ENCODE measurements at regions not wholly inside any gene's neighbourhood (a gene's known extent, or its start where the extent isn't known, plus 50 kb on each side); places are given as distances from the start of the nearest gene placed in this dataset.

GRCh38 chr7:138169441-138169851, 93.2 kb downstream of the AKR1D1 start:
- Histone ChIP-seq H3K4me2 (replicated peaks; ENCODE audit: low read depth, low read length, poor library complexity, severe bottlenecking) (no peak overlapping the region), H3K4me3 (ENCODE audit: control extremely low read depth in 1 of 5, extremely low read depth in 1 of 5, insufficient read depth in 1 of 5, low read depth in 2 of 5, low read length in 4 of 5) (no peak overlapping the region), H3K27ac (ENCODE audit: low read length in 2 of 2) (no peak overlapping the region), H3K36me3 (replicated peaks in 1 of 2; ENCODE audit: control extremely low read depth in 1 of 2, control insufficient read depth in 1 of 2, extremely low read depth in 1 of 2, insufficient read depth in 2 of 2, low read length in 1 of 2) (no peaks in the 10 kb centered on the region), H3K79me2 (ENCODE audit: control insufficient read depth, insufficient read depth, low read length) (no peaks in the 10 kb centered on the region), H3K4me1 (ENCODE audit: control insufficient read depth in 2 of 2, insufficient read depth in 2 of 2, low read length in 2 of 2) (no peaks in the 10 kb centered on the region), H3K9me3 (ENCODE audit: control extremely low read depth in 1 of 3, control insufficient read depth in 2 of 3, insufficient read depth in 1 of 3, low read length in 2 of 3) (peaks cover 0 to 19% (median 9%) of the 10 kb centered on the region in 3 donors), H3K27me3 (replicated peaks in 1 of 4; ENCODE audit: control extremely low read depth in 1 of 4, control insufficient read depth in 3 of 4, insufficient read depth in 4 of 4, low read length in 3 of 4) (peaks cover 0 to 3% (median 0%) of the 10 kb centered on the region in 4 experiments), H3K9ac (ENCODE audit: low read length) (no peak overlapping the region), H2AFZ (ENCODE audit: insufficient read depth, low read depth, low read length, poor library complexity, severe bottlenecking) (no peak overlapping the region), H4K20me1 (ENCODE audit: control insufficient read depth, insufficient read depth, low read length, poor library complexity, severe bottlenecking) (no peaks in the 10 kb centered on the region)
- WGBS (ENCODE audit: insufficient coverage), result no CpG with 5 or more reads among the region's 3 CpGs
- Mint-ChIP-seq H3K27ac (no peak overlapping the region), H3K4me1 (no peaks in the 10 kb centered on the region), H3K4me3 (no peak overlapping the region), H3K9me3 (ENCODE audit: insufficient read depth) (peaks cover 8% of the 10 kb centered on the region), H3K27me3 (peaks cover 11% of the 10 kb centered on the region)
- ATAC-seq (ENCODE audit: low read depth) (no peak), DNase-seq (no peak)
- intact Hi-C loops (cut with micrococcal nuclease), result no loop called here
- ChIA-PET POLR2A (no interaction called here), CTCF (no interaction called here)
- TF ChIP-seq EZH2 (IDR thresholded peaks at IDR 0.05; ENCODE audit: borderline replicate concordance, insufficient read depth, low read depth, low read length, poor library complexity, severe bottlenecking) (no peak), CTCF (IDR thresholded peaks at IDR 0.05) (no peak)

GRCh38 chr7:138170298-138170697, 94.0 kb downstream of the AKR1D1 start:
- Mint-ChIP-seq H3K4me3 (no peak overlapping the region), H3K9me3 (ENCODE audit: insufficient read depth) (peaks cover 5% of the 10 kb centered on the region), H3K27me3 (peaks cover 13% of the 10 kb centered on the region), H3K4me1 (no peaks in the 10 kb centered on the region), H3K27ac (no peak overlapping the region)
- no peaks in the 10 kb centered on the region for H3K79me2 ChIP-seq (ENCODE audit: control insufficient read depth, insufficient read depth, low read length)
- H3K36me3 ChIP-seq (replicated peaks in 1 of 2; ENCODE audit: control extremely low read depth in 1 of 2, control insufficient read depth in 1 of 2, extremely low read depth in 1 of 2, insufficient read depth in 2 of 2, low read length in 1 of 2), result no peaks in the 10 kb centered on the region
- TF ChIP-seq EZH2 (IDR thresholded peaks at IDR 0.05; ENCODE audit: borderline replicate concordance, insufficient read depth, low read depth, low read length, poor library complexity, severe bottlenecking) (no peak), CTCF (IDR thresholded peaks at IDR 0.05) (no peak)
- DNase-seq (no peak), ATAC-seq (ENCODE audit: low read depth) (no peak)
- H3K9ac ChIP-seq (ENCODE audit: low read length), result no peak overlapping the region
- peaks cover 0 to 3% (median 0%) of the 10 kb centered on the region in 4 experiments for H3K27me3 ChIP-seq (replicated peaks in 1 of 4; ENCODE audit: control extremely low read depth in 1 of 4, control insufficient read depth in 3 of 4, insufficient read depth in 4 of 4, low read length in 3 of 4)
- no peak overlapping the region for H3K4me2 ChIP-seq (replicated peaks; ENCODE audit: low read depth, low read length, poor library complexity, severe bottlenecking)
- no CpG with 5 or more reads among the region's 2 CpGs for WGBS (ENCODE audit: insufficient coverage)
- POLR2A ChIA-PET, result no interaction called here
- CTCF ChIA-PET, result no interaction called here
- peaks cover 0 to 14% (median 3%) of the 10 kb centered on the region in 3 donors for H3K9me3 ChIP-seq (ENCODE audit: control extremely low read depth in 1 of 3, control insufficient read depth in 2 of 3, insufficient read depth in 1 of 3, low read length in 2 of 3)
- no peak overlapping the region for H3K27ac ChIP-seq (ENCODE audit: low read length in 2 of 2)
- H3K4me3 ChIP-seq (ENCODE audit: control extremely low read depth in 1 of 5, extremely low read depth in 1 of 5, insufficient read depth in 1 of 5, low read depth in 2 of 5, low read length in 4 of 5), result no peak overlapping the region
- intact Hi-C loops (cut with micrococcal nuclease), result no loop called here
- no peak overlapping the region for H2AFZ ChIP-seq (ENCODE audit: insufficient read depth, low read depth, low read length, poor library complexity, severe bottlenecking)
- H4K20me1 ChIP-seq (ENCODE audit: control insufficient read depth, insufficient read depth, low read length, poor library complexity, severe bottlenecking), result no peaks in the 10 kb centered on the region
- no peaks in the 10 kb centered on the region for H3K4me1 ChIP-seq (ENCODE audit: control insufficient read depth in 2 of 2, insufficient read depth in 2 of 2, low read length in 2 of 2)
